ENCODE measurements at regions not wholly inside any gene's neighbourhood (a gene's known extent, or its start where the extent isn't known, plus 50 kb on each side); places are given as distances from the start of the nearest gene placed in this dataset.

DNA sequence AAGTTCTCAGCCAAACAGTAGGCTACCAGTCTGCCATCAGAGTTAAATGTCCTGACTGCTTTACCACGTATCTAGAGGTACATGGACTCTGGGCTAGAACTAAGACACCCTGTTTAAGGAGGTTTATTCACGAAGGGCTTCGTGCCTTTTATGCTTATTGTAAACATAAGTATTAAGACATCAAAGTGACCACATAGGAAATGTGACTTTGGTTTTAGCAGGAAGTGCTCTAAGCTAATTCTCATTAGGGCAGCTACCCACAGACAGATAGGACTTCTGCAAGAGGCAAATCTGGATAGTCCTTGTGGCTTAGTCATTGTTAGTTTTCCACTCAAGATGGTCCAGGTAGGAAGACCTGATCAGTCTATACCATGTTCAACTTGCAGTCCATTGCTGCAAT is 233.3 kb upstream of the MGAT5 start:
- Histone ChIP-seq H2BK20ac (ENCODE audit: low read depth, low read length, poor library complexity, severe bottlenecking) (no peak overlapping the region), H2BK12ac (ENCODE audit: insufficient read length, low read depth, low read length) (no peak overlapping the region), H3K23me2 (ENCODE audit: insufficient read length, low read depth, low read length, poor library complexity, severe bottlenecking) (no peaks in the 10 kb centered on the region), H3K18ac (ENCODE audit: insufficient read length, low read depth, low read length) (no peak overlapping the region), H3K4me2 (ENCODE audit: insufficient read depth, insufficient read length, low read length) (no peak overlapping the region), H2BK120ac (ENCODE audit: low read depth, low read length, poor library complexity, severe bottlenecking) (no peak overlapping the region), H3K9ac (ENCODE audit: extremely low read depth, insufficient read length, low read length) (no peak overlapping the region), H3K9me3 (ENCODE audit: control insufficient read depth, low read depth, low read length) (no peaks in the 10 kb centered on the region), H3K79me2 (ENCODE audit: insufficient read depth, low read length) (no peaks in the 10 kb centered on the region), H3K23ac (ENCODE audit: insufficient read length, low read depth, low read length) (no peak overlapping the region), H3T11ph (ENCODE audit: low read length) (no peak overlapping the region), H2BK15ac (ENCODE audit: low read depth, low read length) (no peak overlapping the region), H4K20me1 (ENCODE audit: control insufficient read depth, insufficient read depth, insufficient read length) (no peaks in the 10 kb centered on the region), H4K91ac (ENCODE audit: insufficient read length, low read depth, low read length) (no peak overlapping the region), H2AK5ac (ENCODE audit: insufficient read length, low read length) (no peak overlapping the region), H3K4ac (ENCODE audit: low read depth, low read length) (no peak overlapping the region), H3K56ac (ENCODE audit: insufficient read length, low read depth, low read length) (no peak overlapping the region), H2BK5ac (ENCODE audit: insufficient read length, low read length) (no peak overlapping the region), H3K27me3 (ENCODE audit: insufficient read depth, low read length) (no peaks in the 10 kb centered on the region), H4K8ac (replicated peaks; ENCODE audit: insufficient read length, low read depth, low read length) (no peak overlapping the region), H3K4me1 (ENCODE audit: insufficient read depth, low read length) (no peaks in the 10 kb centered on the region; the same call in 1 of the 2 replicates), H3K79me1 (ENCODE audit: insufficient read depth, low read depth, low read length, poor library complexity, severe bottlenecking) (no peaks in the 10 kb centered on the region), H2AFZ (ENCODE audit: low read length) (no peak overlapping the region), H3K14ac (ENCODE audit: insufficient read depth, low read length) (no peak overlapping the region), H3K27ac (ENCODE audit: insufficient read length, low read depth, low read length) (no peak overlapping the region), H4K5ac (ENCODE audit: insufficient read length, low read depth, low read length) (no peak overlapping the region)
- peaks cover 7 to 12% of the 10 kb centered on the region in 2 experiments for H3K4me1 Mint-ChIP-seq
- DNase-seq: no peak
- no peaks in the 10 kb centered on the region for H3K36me3 Mint-ChIP-seq (ENCODE audit: insufficient read depth in 1 of 3, low read depth in 3 of 3)
- H3K4me3 Mint-ChIP-seq: no peak overlapping the region
- no peak overlapping the region for H3K27ac Mint-ChIP-seq
- WGBS (ENCODE audit: extremely low coverage, insufficient read length, low lambda C conversion rate): no CpG with 5 or more reads among the region's 3 CpGs
- no peaks in the 10 kb centered on the region for H3K27me3 Mint-ChIP-seq (ENCODE audit: low read depth)
- TF ChIP-seq, protein P1, sequence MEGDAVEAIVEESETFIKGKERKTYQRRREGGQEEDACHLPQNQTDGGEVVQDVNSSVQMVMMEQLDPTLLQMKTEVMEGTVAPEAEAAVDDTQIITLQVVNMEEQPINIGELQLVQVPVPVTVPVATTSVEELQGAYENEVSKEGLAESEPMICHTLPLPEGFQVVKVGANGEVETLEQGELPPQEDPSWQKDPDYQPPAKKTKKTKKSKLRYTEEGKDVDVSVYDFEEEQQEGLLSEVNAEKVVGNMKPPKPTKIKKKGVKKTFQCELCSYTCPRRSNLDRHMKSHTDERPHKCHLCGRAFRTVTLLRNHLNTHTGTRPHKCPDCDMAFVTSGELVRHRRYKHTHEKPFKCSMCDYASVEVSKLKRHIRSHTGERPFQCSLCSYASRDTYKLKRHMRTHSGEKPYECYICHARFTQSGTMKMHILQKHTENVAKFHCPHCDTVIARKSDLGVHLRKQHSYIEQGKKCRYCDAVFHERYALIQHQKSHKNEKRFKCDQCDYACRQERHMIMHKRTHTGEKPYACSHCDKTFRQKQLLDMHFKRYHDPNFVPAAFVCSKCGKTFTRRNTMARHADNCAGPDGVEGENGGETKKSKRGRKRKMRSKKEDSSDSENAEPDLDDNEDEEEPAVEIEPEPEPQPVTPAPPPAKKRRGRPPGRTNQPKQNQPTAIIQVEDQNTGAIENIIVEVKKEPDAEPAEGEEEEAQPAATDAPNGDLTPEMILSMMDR (conservative IDR thresholded peaks at IDR 0.05): no peak
- no peaks in the 10 kb centered on the region for H3K9me3 Mint-ChIP-seq
